ENCODE measurements at regions not wholly inside any gene's neighbourhood (a gene's known extent, or its start where the extent isn't known, plus 50 kb on each side); places are given as distances from the start of the nearest gene placed in this dataset.

GRCh38 chr1:116825720-116826438, 71.6 kb downstream of the CD2 start:
- peak overlapping the region; percentile 8 for H3K27ac Mint-ChIP-seq
- no peaks in the 10 kb centered on the region for H3K27me3 Mint-ChIP-seq
- DNase-seq (ENCODE audit: low spot score, unreplicated experiment) = no peak
- H3K9me3 Mint-ChIP-seq (ENCODE audit: low read depth) = peaks cover 3% of the 10 kb centered on the region
- TF ChIP-seq, protein P1, sequence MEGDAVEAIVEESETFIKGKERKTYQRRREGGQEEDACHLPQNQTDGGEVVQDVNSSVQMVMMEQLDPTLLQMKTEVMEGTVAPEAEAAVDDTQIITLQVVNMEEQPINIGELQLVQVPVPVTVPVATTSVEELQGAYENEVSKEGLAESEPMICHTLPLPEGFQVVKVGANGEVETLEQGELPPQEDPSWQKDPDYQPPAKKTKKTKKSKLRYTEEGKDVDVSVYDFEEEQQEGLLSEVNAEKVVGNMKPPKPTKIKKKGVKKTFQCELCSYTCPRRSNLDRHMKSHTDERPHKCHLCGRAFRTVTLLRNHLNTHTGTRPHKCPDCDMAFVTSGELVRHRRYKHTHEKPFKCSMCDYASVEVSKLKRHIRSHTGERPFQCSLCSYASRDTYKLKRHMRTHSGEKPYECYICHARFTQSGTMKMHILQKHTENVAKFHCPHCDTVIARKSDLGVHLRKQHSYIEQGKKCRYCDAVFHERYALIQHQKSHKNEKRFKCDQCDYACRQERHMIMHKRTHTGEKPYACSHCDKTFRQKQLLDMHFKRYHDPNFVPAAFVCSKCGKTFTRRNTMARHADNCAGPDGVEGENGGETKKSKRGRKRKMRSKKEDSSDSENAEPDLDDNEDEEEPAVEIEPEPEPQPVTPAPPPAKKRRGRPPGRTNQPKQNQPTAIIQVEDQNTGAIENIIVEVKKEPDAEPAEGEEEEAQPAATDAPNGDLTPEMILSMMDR (IDR thresholded peaks at IDR 0.05; ENCODE audit: unreplicated experiment) = no peak
- no peaks in the 10 kb centered on the region for H3K36me3 Mint-ChIP-seq (ENCODE audit: insufficient read depth)
- H3K4me1 Mint-ChIP-seq (ENCODE audit: low read depth) = peaks cover 15% of the 10 kb centered on the region
- no peak overlapping the region for H3K4me3 Mint-ChIP-seq (ENCODE audit: low read depth)

GRCh38 chr1:116826818-116827606, 72.8 kb downstream of the CD2 start:
- H3K36me3 Mint-ChIP-seq (ENCODE audit: insufficient read depth) = no peaks in the 10 kb centered on the region
- H3K27me3 Mint-ChIP-seq = no peaks in the 10 kb centered on the region
- peaks cover 3% of the 10 kb centered on the region for H3K9me3 Mint-ChIP-seq (ENCODE audit: low read depth)
- H3K4me1 Mint-ChIP-seq (ENCODE audit: low read depth) = peaks cover 17% of the 10 kb centered on the region
- H3K4me3 Mint-ChIP-seq (ENCODE audit: low read depth) = no peak overlapping the region
- TF ChIP-seq, protein P1 (IDR thresholded peaks at IDR 0.05; ENCODE audit: unreplicated experiment) = no peak
- no peak overlapping the region for H3K27ac Mint-ChIP-seq
- no peak for DNase-seq (ENCODE audit: low spot score, unreplicated experiment)

DNA sequence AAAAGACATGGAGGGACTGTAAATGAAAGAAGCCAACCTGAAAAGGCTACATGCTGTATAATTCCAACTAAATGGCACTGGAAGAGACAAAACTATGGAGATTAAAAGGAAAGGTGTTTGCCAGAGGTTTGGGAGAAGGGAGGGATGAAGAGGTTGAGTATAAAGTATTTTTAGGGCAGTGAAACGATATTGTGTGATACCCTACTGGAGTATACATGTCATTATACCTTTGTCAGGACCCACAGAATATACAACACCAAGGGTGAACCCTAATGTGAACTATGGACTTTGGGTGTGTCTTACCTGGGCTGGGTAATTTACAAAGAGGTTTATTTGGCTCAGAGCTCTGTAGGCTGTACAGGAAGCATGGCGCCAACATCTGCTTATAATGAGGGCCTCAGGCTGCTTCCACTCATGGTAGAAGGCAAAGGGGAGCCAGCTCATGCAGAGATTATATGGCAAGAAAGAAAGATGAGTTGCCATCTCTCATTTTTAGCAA, 73.4 kb downstream of the CD2 start:
- Mint-ChIP-seq H3K9me3 (ENCODE audit: low read depth) (peaks cover 3% of the 10 kb centered on the region), H3K4me3 (ENCODE audit: low read depth) (no peak overlapping the region), H3K27ac (no peak overlapping the region), H3K4me1 (ENCODE audit: low read depth) (peaks cover 24% of the 10 kb centered on the region), H3K36me3 (ENCODE audit: insufficient read depth) (no peaks in the 10 kb centered on the region), H3K27me3 (no peaks in the 10 kb centered on the region)
- TF ChIP-seq, protein P1 (IDR thresholded peaks at IDR 0.05; ENCODE audit: unreplicated experiment) = no peak
- no peak for DNase-seq (ENCODE audit: low spot score, unreplicated experiment)

DNA sequence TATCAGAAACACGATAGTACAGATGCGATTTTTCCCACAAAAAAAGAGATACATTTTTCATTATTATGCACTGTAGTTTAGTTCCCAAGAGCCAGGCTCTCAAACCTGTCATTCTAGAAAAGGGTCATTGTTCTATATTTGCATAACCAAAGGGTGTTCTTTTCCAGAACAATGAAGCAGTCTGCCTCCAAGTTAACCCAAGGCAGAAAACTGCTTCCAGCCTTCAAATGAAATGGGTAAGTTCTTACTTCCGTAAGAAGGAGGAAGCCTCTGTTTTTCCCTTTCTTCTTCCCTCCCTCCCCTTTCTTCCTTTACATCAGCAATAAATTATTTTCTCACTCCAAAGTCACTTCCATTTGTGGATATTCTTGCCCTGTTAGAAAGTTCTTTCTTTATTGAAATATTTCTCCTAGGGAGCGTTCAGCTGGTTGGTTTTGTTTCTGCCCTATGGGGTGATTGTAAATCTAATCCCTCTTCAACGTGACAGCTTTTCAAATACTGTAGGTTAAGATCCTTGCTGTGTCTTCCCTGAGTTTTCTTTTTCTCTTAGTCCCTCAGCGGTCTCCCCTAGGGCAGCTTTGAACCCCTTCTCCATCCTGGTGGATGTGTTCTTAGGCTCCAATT, 77.3 kb upstream of the PTGFRN start:
- TF ChIP-seq, protein P1 (IDR thresholded peaks at IDR 0.05; ENCODE audit: unreplicated experiment) = no peak
- DNase-seq (ENCODE audit: low spot score, unreplicated experiment) = no peak
- H3K9me3 Mint-ChIP-seq (ENCODE audit: low read depth) = peaks cover 9% of the 10 kb centered on the region
- H3K36me3 Mint-ChIP-seq (ENCODE audit: insufficient read depth) = no peaks in the 10 kb centered on the region
- H3K4me1 Mint-ChIP-seq (ENCODE audit: low read depth) = peaks cover 25% of the 10 kb centered on the region
- H3K27ac Mint-ChIP-seq = no peak overlapping the region
- no peak overlapping the region for H3K4me3 Mint-ChIP-seq (ENCODE audit: low read depth)
- no peaks in the 10 kb centered on the region for H3K27me3 Mint-ChIP-seq

DNA sequence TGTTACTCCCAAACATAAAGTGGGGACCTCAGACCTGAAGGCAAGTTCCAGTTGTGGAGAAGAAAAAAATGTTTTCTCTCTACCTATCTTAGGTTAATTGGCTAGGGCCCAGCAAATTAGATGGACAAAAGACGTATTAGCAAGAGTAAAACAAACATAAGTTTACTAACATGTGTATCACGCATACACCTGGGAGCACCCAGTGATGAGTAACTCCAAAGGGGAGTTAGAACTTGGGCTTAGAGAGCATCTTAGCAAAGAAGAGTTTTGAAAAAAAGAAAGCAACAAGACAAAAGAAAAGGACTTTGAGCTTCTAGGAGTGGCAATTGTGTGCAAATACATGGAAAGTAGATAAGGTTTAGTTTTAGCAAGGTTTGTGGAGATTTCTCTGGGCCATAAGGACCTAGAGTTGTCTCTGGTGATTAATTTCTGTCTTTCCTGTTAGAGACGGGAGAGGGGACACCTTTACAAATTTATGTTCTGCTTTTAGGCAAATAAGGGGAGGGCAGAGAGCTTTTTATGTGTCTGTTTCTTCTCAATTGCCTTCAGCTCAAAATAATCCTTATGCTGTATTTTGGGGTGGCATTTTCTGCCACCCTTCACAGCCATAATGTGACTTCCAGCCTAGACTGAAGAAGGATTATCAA, 76.7 kb upstream of the PTGFRN start:
- no peak overlapping the region for H3K4me3 Mint-ChIP-seq (ENCODE audit: low read depth)
- TF ChIP-seq, protein P1 (IDR thresholded peaks at IDR 0.05; ENCODE audit: unreplicated experiment) = no peak
- no peaks in the 10 kb centered on the region for H3K36me3 Mint-ChIP-seq (ENCODE audit: insufficient read depth)
- peaks cover 8% of the 10 kb centered on the region for H3K9me3 Mint-ChIP-seq (ENCODE audit: low read depth)
- H3K27ac Mint-ChIP-seq = peak overlapping the region; percentile 5
- H3K27me3 Mint-ChIP-seq = no peaks in the 10 kb centered on the region
- H3K4me1 Mint-ChIP-seq (ENCODE audit: low read depth) = peaks cover 25% of the 10 kb centered on the region
- no peak for DNase-seq (ENCODE audit: low spot score, unreplicated experiment)
